Parathyroid adenoma (tissue), 2 donors: ENCODE measurements at regions not wholly inside any gene's neighbourhood (a gene's known extent, or its start where the extent isn't known, plus 50 kb on each side); places are given as distances from the start of the nearest gene placed in this dataset.

Experiments used
- H2AFZ ChIP-seq: fragments of 300-600 bp; sonication (generic); one replicate; pipeline ENCODE4 v1.7.0; 2017; ENCODE audit warnings: antibody characterized with exemption, mild to moderate bottlenecking
- H3K27ac ChIP-seq: fragments of 300-600 bp; sonication (generic); one replicate; pipeline ENCODE4 v1.7.0; 2017
- H3K27me3 ChIP-seq: fragments of 300-600 bp; sonication (generic); one replicate; pipeline ENCODE4 v1.7.0; 2017; ENCODE audit warnings: low read length; ENCODE audit not compliant: control insufficient read depth, insufficient read depth
- H3K36me3 ChIP-seq: fragments of 300-600 bp; sonication (generic); one replicate; pipeline ENCODE4 v1.7.0; 2017; ENCODE audit warnings: low read length; ENCODE audit not compliant: control insufficient read depth, insufficient read depth
- H3K4me1 ChIP-seq: fragments of 300-600 bp; sonication (generic); one replicate; pipeline ENCODE4 v1.7.0; 2017; ENCODE audit warnings: control low read depth
- H3K4me2 ChIP-seq: fragments of 300-600 bp; sonication (generic); one replicate; pipeline ENCODE4 v1.7.0; 2017; ENCODE audit warnings: low read length
- H3K4me3 ChIP-seq: fragments of 300-600 bp; sonication (generic); one replicate; pipeline ENCODE4 v1.7.0; 2017; ENCODE audit warnings: low read depth, low read length
- H3K79me2 ChIP-seq: fragments of 300-600 bp; sonication (generic); one replicate; pipeline ENCODE4 v1.7.0; 2017; ENCODE audit warnings: control low read depth
- H3K9ac ChIP-seq: fragments of 300-600 bp; sonication (generic); one replicate; pipeline ENCODE4 v1.7.0; 2017; ENCODE audit warnings: mild to moderate bottlenecking
- H3K9me3 ChIP-seq: fragments of 300-600 bp; sonication (generic); one replicate; pipeline ENCODE4 v1.7.0; 2017; ENCODE audit warnings: low read length; ENCODE audit not compliant: control insufficient read depth
- TF ChIP-seq, protein P1 (sequence below): fragments of 300-600 bp; sonication (generic); IDR thresholded peaks from one replicate; pipeline ENCODE4 v1.7.0; 2017; ENCODE audit warnings: antibody characterized with exemption, mild to moderate bottlenecking
- donor health status: primary hyperparathyroidism.

DNA sequence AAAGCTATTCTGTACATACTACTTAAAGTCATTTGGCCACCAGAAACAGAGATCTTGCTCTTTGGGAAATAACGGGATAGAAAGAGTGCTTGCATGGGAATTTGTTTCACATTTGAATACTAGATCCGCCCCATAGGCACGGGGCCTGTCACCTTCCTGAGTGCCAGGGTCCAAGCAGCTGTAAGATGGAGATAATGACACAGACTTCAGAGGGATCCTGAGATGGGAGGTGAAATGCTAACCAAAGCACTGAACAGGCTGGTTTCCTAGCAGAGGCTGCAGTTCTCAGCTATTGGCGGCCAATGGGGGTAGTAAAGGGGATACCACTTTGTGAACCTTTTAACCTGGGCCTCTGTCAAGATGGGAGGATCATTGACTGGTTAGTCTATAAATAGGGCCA lies 225.4 kb downstream of the IRF8 start:
- Histone ChIP-seq H3K9me3 (no peaks in the 10 kb centered on the region), H3K9ac (no peak overlapping the region), H2AFZ (no peak overlapping the region), H3K4me1 (no peaks in the 10 kb centered on the region), H3K4me2 (no peak overlapping the region), H3K4me3 (no peak overlapping the region), H3K27ac (no peak overlapping the region), H3K36me3 (no peaks in the 10 kb centered on the region), H3K27me3 (no peaks in the 10 kb centered on the region), H3K79me2 (no peaks in the 10 kb centered on the region)
- TF ChIP-seq, protein P1, sequence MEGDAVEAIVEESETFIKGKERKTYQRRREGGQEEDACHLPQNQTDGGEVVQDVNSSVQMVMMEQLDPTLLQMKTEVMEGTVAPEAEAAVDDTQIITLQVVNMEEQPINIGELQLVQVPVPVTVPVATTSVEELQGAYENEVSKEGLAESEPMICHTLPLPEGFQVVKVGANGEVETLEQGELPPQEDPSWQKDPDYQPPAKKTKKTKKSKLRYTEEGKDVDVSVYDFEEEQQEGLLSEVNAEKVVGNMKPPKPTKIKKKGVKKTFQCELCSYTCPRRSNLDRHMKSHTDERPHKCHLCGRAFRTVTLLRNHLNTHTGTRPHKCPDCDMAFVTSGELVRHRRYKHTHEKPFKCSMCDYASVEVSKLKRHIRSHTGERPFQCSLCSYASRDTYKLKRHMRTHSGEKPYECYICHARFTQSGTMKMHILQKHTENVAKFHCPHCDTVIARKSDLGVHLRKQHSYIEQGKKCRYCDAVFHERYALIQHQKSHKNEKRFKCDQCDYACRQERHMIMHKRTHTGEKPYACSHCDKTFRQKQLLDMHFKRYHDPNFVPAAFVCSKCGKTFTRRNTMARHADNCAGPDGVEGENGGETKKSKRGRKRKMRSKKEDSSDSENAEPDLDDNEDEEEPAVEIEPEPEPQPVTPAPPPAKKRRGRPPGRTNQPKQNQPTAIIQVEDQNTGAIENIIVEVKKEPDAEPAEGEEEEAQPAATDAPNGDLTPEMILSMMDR = no peak

DNA sequence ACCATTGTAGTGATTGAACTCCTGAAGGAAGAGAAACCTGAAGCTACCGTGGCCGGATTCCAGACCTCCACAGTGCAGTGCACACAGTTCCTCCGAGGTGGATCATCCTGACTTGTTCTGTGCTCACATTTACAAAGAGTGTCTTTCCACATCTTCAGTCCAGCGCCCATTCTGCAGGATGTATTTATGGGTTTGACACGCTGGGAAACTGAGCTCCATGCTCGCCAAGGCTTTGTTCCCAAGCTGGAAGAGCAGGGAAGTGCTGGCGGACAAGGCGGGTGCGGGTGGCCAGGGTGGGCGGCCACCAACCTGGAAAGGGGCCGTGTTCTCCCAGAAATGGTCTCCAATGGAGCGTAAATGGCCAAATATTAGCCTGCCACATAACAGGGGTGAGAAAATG lies 227.9 kb downstream of the IRF8 start:
- H2AFZ ChIP-seq = no peak overlapping the region
- H3K9me3 ChIP-seq = no peaks in the 10 kb centered on the region
- H3K79me2 ChIP-seq = no peaks in the 10 kb centered on the region
- H3K27ac ChIP-seq = no peak overlapping the region
- TF ChIP-seq, protein P1 = no peak
- H3K4me1 ChIP-seq = no peaks in the 10 kb centered on the region
- H3K9ac ChIP-seq = no peak overlapping the region
- H3K4me3 ChIP-seq = no peak overlapping the region
- no peaks in the 10 kb centered on the region for H3K27me3 ChIP-seq
- no peak overlapping the region for H3K4me2 ChIP-seq
- no peaks in the 10 kb centered on the region for H3K36me3 ChIP-seq

DNA sequence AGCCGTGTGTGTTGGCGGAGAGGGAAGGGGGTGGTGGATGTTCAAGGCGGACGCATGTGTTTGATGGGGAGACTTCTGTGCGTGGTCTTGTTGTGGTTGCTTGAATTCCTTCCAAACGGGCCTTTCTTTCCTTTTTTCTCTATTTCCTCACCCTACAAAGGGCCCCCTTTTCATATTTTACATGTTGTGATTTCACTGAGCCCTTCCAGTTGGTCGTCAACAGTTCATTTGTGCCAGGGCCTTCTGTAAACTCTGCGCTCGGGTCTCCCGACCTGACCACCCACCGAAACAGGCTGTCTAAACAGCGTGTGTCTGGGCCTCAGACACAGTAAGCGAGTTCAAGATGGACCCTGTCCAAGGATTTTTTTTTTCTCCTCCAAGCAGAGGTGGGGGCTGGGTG lies 228.4 kb downstream of the IRF8 start:
- TF ChIP-seq, protein P1 = no peak
- no peak overlapping the region for H3K4me3 ChIP-seq

DNA sequence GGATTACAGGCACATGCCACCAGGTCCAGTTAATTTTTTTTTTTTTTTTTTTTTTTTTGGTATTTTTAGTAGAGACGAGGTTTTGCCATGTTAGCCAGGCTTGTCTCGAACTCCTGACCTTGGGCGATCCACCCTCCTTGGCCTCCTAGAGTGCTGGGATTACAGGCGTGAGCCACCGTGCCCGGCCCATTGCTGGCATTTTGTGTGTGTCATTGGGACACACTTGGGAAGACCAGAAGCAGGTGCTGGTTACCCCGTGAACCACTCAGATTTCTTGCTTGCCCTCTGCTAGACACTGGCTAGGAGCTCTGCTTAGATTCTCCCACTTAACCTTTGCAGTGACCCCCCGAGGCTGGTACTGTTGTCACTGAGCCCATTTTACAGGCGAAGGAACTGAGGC lies 229.3 kb downstream of the IRF8 start:
- no peaks in the 10 kb centered on the region for H3K4me1 ChIP-seq
- H3K36me3 ChIP-seq = no peaks in the 10 kb centered on the region
- TF ChIP-seq, protein P1 = no peak
- no peaks in the 10 kb centered on the region for H3K79me2 ChIP-seq
- H3K27ac ChIP-seq = no peak overlapping the region
- H3K4me3 ChIP-seq = no peak overlapping the region
- no peaks in the 10 kb centered on the region for H3K9me3 ChIP-seq
- H3K27me3 ChIP-seq = no peaks in the 10 kb centered on the region
- no peak overlapping the region for H2AFZ ChIP-seq
- no peak overlapping the region for H3K9ac ChIP-seq
- H3K4me2 ChIP-seq = no peak overlapping the region

More for the DNA sequence above, 228.4 kb downstream of the IRF8 start:
- Histone ChIP-seq H3K27me3 (no peaks in the 10 kb centered on the region), H3K27ac (no peak overlapping the region), H3K4me1 (no peaks in the 10 kb centered on the region), H3K79me2 (no peaks in the 10 kb centered on the region), H3K9ac (no peak overlapping the region), H2AFZ (no peak overlapping the region), H3K9me3 (no peaks in the 10 kb centered on the region), H3K4me2 (no peak overlapping the region), H3K36me3 (no peaks in the 10 kb centered on the region)

DNA sequence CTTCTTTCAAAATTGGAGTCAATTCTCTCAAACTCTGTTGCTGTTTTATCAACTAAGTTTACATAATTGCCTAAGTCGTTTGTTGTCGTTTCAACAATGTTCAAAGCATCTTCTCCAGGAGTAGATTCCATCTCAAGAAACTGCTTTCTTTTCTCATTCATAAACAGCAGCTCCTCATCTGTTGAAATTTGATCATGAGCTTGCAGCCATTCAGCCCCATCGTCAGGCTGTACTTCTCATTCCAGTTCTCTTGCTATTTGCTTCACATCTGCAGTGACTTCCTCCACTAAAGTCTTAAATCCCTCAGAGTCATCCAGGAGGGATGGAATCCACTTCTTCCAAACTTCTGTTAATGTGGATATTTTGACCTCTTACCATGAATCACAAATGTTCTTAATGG lies 230.6 kb downstream of the IRF8 start:
- H3K4me1 ChIP-seq = no peaks in the 10 kb centered on the region
- TF ChIP-seq, protein P1 = no peak
- H3K4me2 ChIP-seq = no peak overlapping the region
- no peaks in the 10 kb centered on the region for H3K36me3 ChIP-seq
- H3K4me3 ChIP-seq = no peak overlapping the region
- H2AFZ ChIP-seq = no peak overlapping the region
- no peaks in the 10 kb centered on the region for H3K79me2 ChIP-seq
- H3K27me3 ChIP-seq = no peaks in the 10 kb centered on the region
- H3K9ac ChIP-seq = no peak overlapping the region
- no peak overlapping the region for H3K27ac ChIP-seq
- no peaks in the 10 kb centered on the region for H3K9me3 ChIP-seq
